K562 (cell line): ENCODE measurements at regions not wholly inside any gene's neighbourhood (a gene's known extent, or its start where the extent isn't known, plus 50 kb on each side); places are given as distances from the start of the nearest gene placed in this dataset.
A peak's percentile ranks its signal among the peaks of the same experiment; 100 is the strongest.

Experiments used
- ATAC-seq: fragments of 200-7000 bp; cut with Tn5 transposase; 3 replicates; pipeline ENCODE4 v1.9.1; 2020; ENCODE audit warnings: moderate library complexity
- BruUV-seq: library from RNA; stranded (reverse); fragments of 400-500 nt; replicated peaks from 2 replicates; lab custom pipeline; 2021; lab: Mats Ljungman, UMichigan
- CTCF ChIA-PET: fragments of 300-600 bp; formaldehyde crosslinking; extraction: SDS; loops from one replicate; lab custom pipeline; 2021; ENCODE audit warnings: low intra/inter-chr PET ratio; lab: Yijun Ruan, JAX
- POLR2A ChIA-PET: fragments of 300-600, 350-650 bp; sonication (Branson Sonifier 250); formaldehyde crosslinking; extraction: SDS; loops from one replicate; lab custom pipeline; 2021; ENCODE audit warnings: antibody characterized with exemption, inconsistent platforms; lab: Yijun Ruan, JAX
- DNase-seq, 4 experiments: peaks; one replicate each; pipeline versions ENCODE4 v3.0.0 to v3.0.0-alpha.2; 2011 to 2018; ENCODE audit warnings: low spot score in 3 of 4, mixed read lengths in 3 of 4; ENCODE audit errors: extremely low read depth in 1 of 4
- FAIRE-seq: peaks from 2 replicates; lab custom pipeline; 2011; peaks lifted over from hg19 to GRCh38; lab: Jason Lieb, UNC
- H2AFZ ChIP-seq: 2 replicates; pipeline ENCODE4 v1.6.0; 2011; ENCODE audit warnings: low read depth, low read length, control low read depth, inconsistent platforms
- H3K27ac ChIP-seq: fragments of 200-600 bp; 3 replicates; pipeline ENCODE4 v1.8.0; 2011; ENCODE audit warnings: low read depth, mild to moderate bottlenecking, control low read depth, inconsistent platforms, low read length, moderate library complexity, mixed read lengths; ENCODE audit errors: extremely low read depth
- H3K27me3 ChIP-seq, 2 experiments: fragments of 300-600 bp in 1 of 2; 2 replicates in 1 of 2; 3 replicates in 1 of 2; pipeline versions ENCODE4 v1.6.0 to v1.8.0; 2011; ENCODE audit warnings: inconsistent platforms in 2 of 2, low read length in 2 of 2, mild to moderate bottlenecking in 1 of 2, mixed read lengths in 1 of 2, moderate library complexity in 1 of 2; ENCODE audit not compliant: control insufficient read depth in 2 of 2, insufficient read depth in 2 of 2
- H3K36me3 ChIP-seq: fragments of 300-600 bp; 3 replicates; pipeline ENCODE4 v1.8.0; 2011; ENCODE audit warnings: mild to moderate bottlenecking, low read length, inconsistent platforms; ENCODE audit not compliant: control insufficient read depth, insufficient read depth
- H3K4me1 ChIP-seq, 2 experiments: fragments of 200-600 bp in 1 of 2; replicated peaks in 1 of 2; 2 replicates in 1 of 2; 3 replicates in 1 of 2; pipeline versions ENCODE4 v1.5.1 to v1.8.0; 2011; ENCODE audit warnings: inconsistent platforms in 2 of 2, low read length in 2 of 2, mild to moderate bottlenecking in 1 of 2, mixed read lengths in 1 of 2, moderate library complexity in 1 of 2; ENCODE audit not compliant: control insufficient read depth in 2 of 2, insufficient read depth in 2 of 2
- H3K4me2 ChIP-seq: 2 replicates; pipeline ENCODE4 v1.6.1; 2011; ENCODE audit warnings: low read length, control low read depth, inconsistent platforms, mixed read lengths; ENCODE audit not compliant: insufficient read depth
- H3K4me3 ChIP-seq: fragments of 200-600 bp; sonication (generic), shearing (Covaris generic); 2 replicates; pipeline ENCODE4 v1.5.1; 2016; ENCODE audit warnings: control low read depth, inconsistent platforms
- H3K79me2 ChIP-seq: fragments of 200-600 bp; 3 replicates; pipeline ENCODE4 v1.8.0; 2011; ENCODE audit warnings: low read length, inconsistent platforms; ENCODE audit not compliant: control insufficient read depth, insufficient read depth
- H3K9ac ChIP-seq, 2 experiments: 2 replicates each; pipeline versions ENCODE4 v1.6.0 to v1.6.1; 2011; ENCODE audit warnings: low read depth in 2 of 2, low read length in 2 of 2, control low read depth in 1 of 2, inconsistent platforms in 1 of 2, mild to moderate bottlenecking in 1 of 2, mixed read lengths in 1 of 2; ENCODE audit not compliant: insufficient read depth in 1 of 2
- H3K9me1 ChIP-seq: one replicate; pipeline ENCODE4 v1.6.0; 2011; ENCODE audit warnings: inconsistent platforms, mild to moderate bottlenecking, low read length, moderate library complexity; ENCODE audit not compliant: control insufficient read depth, insufficient read depth
- H3K9me3 ChIP-seq: replicated peaks from 2 replicates; pipeline ENCODE4 v1.5.1; 2011; ENCODE audit warnings: low read depth, low read length, inconsistent platforms; ENCODE audit not compliant: control insufficient read depth, insufficient read depth
- H4K20me1 ChIP-seq: replicated peaks from 2 replicates; pipeline ENCODE4 v1.6.1; 2011; ENCODE audit warnings: low read length, inconsistent platforms, mixed read lengths; ENCODE audit not compliant: control insufficient read depth, insufficient read depth
- C11orf30 ChIP-seq: fragments of 450-650 bp; IDR thresholded peaks from 2 replicates; pipeline ENCODE4 v1.6.1; 2016; ENCODE audit warnings: low read depth, mild to moderate bottlenecking
- FOXJ2 ChIP-seq: fragments of 200-800 bp; sonication (Bioruptor generic); IDR thresholded peaks from 2 replicates; pipeline ENCODE4 v1.6.1; 2016; ENCODE audit warnings: missing genetic modification characterization, missing compliant biosample characterization
- GTF2F1 ChIP-seq: IDR thresholded peaks from 2 replicates; pipeline ENCODE4 v1.6.1; 2011; ENCODE audit warnings: low read depth, low read length, improper control_type of control experiment
- HIVEP1 ChIP-seq: fragments of 250-450 bp; sonication (Bioruptor Pico); IDR thresholded peaks from 2 replicates; pipeline ENCODE4 v1.4.0; 2020; ENCODE audit warnings: mild to moderate bottlenecking
- MAFF ChIP-seq: IDR thresholded peaks from 2 replicates; pipeline ENCODE4 v1.6.1; 2012; ENCODE audit warnings: low read length, improper control_type of control experiment
- MIER1 ChIP-seq: fragments of 450-650 bp; IDR thresholded peaks from 2 replicates; pipeline ENCODE4 v1.6.1; 2016; ENCODE audit warnings: antibody characterized with exemption, mild to moderate bottlenecking, low read depth
- MTF1 ChIP-seq: fragments of 250-450 bp; sonication (Bioruptor Pico); IDR thresholded peaks from 2 replicates; pipeline ENCODE4 v1.9.0; 2021; ENCODE audit warnings: moderate library complexity, mild to moderate bottlenecking, inconsistent platforms, borderline replicate concordance
- NR1H2 ChIP-seq: sonication (generic); formaldehyde crosslinking; IDR thresholded peaks from 2 replicates; pipeline ENCODE4 v1.4.0; 2020; ENCODE audit warnings: mild to moderate bottlenecking, missing genetic modification reagents
- SAFB2 ChIP-seq: fragments of 200-400 bp; formaldehyde crosslinking; IDR thresholded peaks from 2 replicates; pipeline ENCODE4 v1.6.1; 2018; ENCODE audit warnings: borderline replicate concordance, low read length, low read depth, moderate library complexity; ENCODE audit not compliant: severe bottlenecking
- SMAD1 ChIP-seq: fragments of 150-350 bp; IDR thresholded peaks from 2 replicates; pipeline ENCODE4 v1.6.1; 2014; ENCODE audit warnings: low read length, low read depth; ENCODE audit not compliant: partially characterized antibody
- TAF1 ChIP-seq: IDR thresholded peaks from 2 replicates; pipeline ENCODE4 v1.6.1; 2011; ENCODE audit warnings: mild to moderate bottlenecking, low read length, moderate library complexity; ENCODE audit not compliant: insufficient read depth, control insufficient read depth, severe bottlenecking; ENCODE audit errors: extremely low read depth
- TFAP4 ChIP-seq: sonication (generic); formaldehyde crosslinking; IDR thresholded peaks from 2 replicates; pipeline ENCODE4 v1.8.0; 2022; ENCODE audit warnings: missing genetic modification reagents, mild to moderate bottlenecking, moderate library complexity, borderline replicate concordance
- ZFX ChIP-seq: sonication (generic); formaldehyde crosslinking; IDR thresholded peaks from 2 replicates; pipeline ENCODE4 v1.8.0; 2022; ENCODE audit warnings: mild to moderate bottlenecking, missing genetic modification reagents, moderate library complexity
- ZHX1 ChIP-seq: fragments of 150-350 bp; conservative IDR thresholded peaks from 2 replicates; pipeline ENCODE4 v1.6.1; 2014; ENCODE audit warnings: low read length
- ZNF395 ChIP-seq: fragments of 200-800 bp; sonication (Bioruptor generic); IDR thresholded peaks from 2 replicates; pipeline ENCODE4 v1.6.1; 2017; ENCODE audit warnings: missing genetic modification characterization, missing compliant biosample characterization
- ZNF507 ChIP-seq: conservative IDR thresholded peaks from 2 replicates; pipeline ENCODE4 v1.6.1; 2017; ENCODE audit warnings: missing genetic modification characterization, missing compliant biosample characterization
- ZNF561 ChIP-seq: fragments of 450-650 bp; formaldehyde crosslinking; conservative IDR thresholded peaks from 2 replicates; pipeline ENCODE4 v1.4.0; 2020; ENCODE audit warnings: mild to moderate bottlenecking, moderate library complexity
- ZNF584 ChIP-seq: fragments of 200-800 bp; sonication (Bioruptor generic); IDR thresholded peaks from 2 replicates; pipeline ENCODE4 v1.6.1; 2016; ENCODE audit warnings: low read depth, mild to moderate bottlenecking, missing genetic modification characterization, missing compliant biosample characterization
- ZSCAN29 ChIP-seq: fragments of 450-650 bp; IDR thresholded peaks from 2 replicates; pipeline ENCODE4 v1.6.1; 2017
- WGBS: fragments of 100-300 bp; shearing (Covaris generic); methylation state at CpG from one replicate; pipeline ENCODE4 v1.1.6; 2016; ENCODE audit warnings: low coverage, mixed read lengths; ENCODE audit not compliant: insufficient coverage; ENCODE audit errors: missing lambda C conversion rate; 5-methylcytosine and 5-hydroxymethylcytosine counted together
- in situ Hi-C: fragments of 300-500 bp; cut with MboI; formaldehyde crosslinking; loops from 4 replicates; pipeline ENCODE4 v1.15.0; 2018; ENCODE audit warnings: inconsistent platforms, mixed read lengths
- intact Hi-C: fragments of 100-400 bp; cut with micrococcal nuclease; formaldehyde crosslinking; loops from 2 replicates; pipeline ENCODE4 v1.14.2; 2022

- ATAC-seq = no peak
- ChIA-PET CTCF (no interaction called here), POLR2A (interaction anchor here (0.7 to 1.1 kb wide), 5 partner anchors 11 to 54 kb away, joined by 3 to 4 read pairs (median 3); no protein-coding TSS in a partner anchor)
- peaks cover 7% of the 10 kb centered on the region; the same call in 2 of the 3 replicates for H3K79me2 ChIP-seq
- no peak for DNase-seq
- H3K36me3 ChIP-seq = no peaks in the 10 kb centered on the region
- no TSS peak for BruUV-seq
- H3K4me3 ChIP-seq = no peak overlapping the region
- intact Hi-C loops (loop anchor here (5.0 to 10.0 kb wide), 4 partner anchors 77 to 535 kb away; partner anchors contain the start of gene EEA1), in situ Hi-C loops (no loop called here)
- no peaks in the 10 kb centered on the region for H3K9me1 ChIP-seq
- no peak overlapping the region for H3K9ac ChIP-seq
- no peaks in the 10 kb centered on the region for H3K9me3 ChIP-seq
- H4K20me1 ChIP-seq = no peaks in the 10 kb centered on the region
- H2AFZ ChIP-seq = peak overlapping the region; percentile 1
- 63% methylated on average over 5 of the region's 5 CpGs for WGBS
- H3K27ac ChIP-seq = no peak overlapping the region; the same call in 2 of the 3 replicates
- H3K4me1 ChIP-seq = peaks cover 17 to 45% of the 10 kb centered on the region in 2 experiments
- no peak for FAIRE-seq
- no peaks in the 10 kb centered on the region for H3K27me3 ChIP-seq
- no peak overlapping the region; the same call in 1 of the 2 replicates for H3K4me2 ChIP-seq
- TF ChIP-seq MTF1 (no peak), ZNF584 (CRISPR knock-in tag) (0 out of 2 replicates have a peak, but pooled peaks have one; percentile 30), MAFF (no peak), ZNF507 (tag) (no peak), SAFB2 (no peak), C11orf30 (peak; percentile 29; the same call in 1 of the 2 replicates), TAF1 (no peak), NR1H2 (CRISPR knock-in tag) (no peak), ZFX (CRISPR knock-in tag) (no peak), ZNF395 (peak; percentile 74; the same call in 1 of the 2 replicates), GTF2F1 (no peak), MIER1 (no peak), ZSCAN29 (no peak), HIVEP1 (no peak), FOXJ2 (tag) (no peak; the same call in 1 of the 2 replicates), ZNF561 (CRISPR knock-in tag) (no peak), SMAD1 (no peak), TFAP4 (no peak), ZHX1 (no peak)
Observed at GRCh38 chr12:93319523-93320050, 58.1 kb upstream of the NUDT4 start.
